ENCODE measurements at regions not wholly inside any gene's neighbourhood (a gene's known extent, or its start where the extent isn't known, plus 50 kb on each side); places are given as distances from the start of the nearest gene placed in this dataset.

DNA sequence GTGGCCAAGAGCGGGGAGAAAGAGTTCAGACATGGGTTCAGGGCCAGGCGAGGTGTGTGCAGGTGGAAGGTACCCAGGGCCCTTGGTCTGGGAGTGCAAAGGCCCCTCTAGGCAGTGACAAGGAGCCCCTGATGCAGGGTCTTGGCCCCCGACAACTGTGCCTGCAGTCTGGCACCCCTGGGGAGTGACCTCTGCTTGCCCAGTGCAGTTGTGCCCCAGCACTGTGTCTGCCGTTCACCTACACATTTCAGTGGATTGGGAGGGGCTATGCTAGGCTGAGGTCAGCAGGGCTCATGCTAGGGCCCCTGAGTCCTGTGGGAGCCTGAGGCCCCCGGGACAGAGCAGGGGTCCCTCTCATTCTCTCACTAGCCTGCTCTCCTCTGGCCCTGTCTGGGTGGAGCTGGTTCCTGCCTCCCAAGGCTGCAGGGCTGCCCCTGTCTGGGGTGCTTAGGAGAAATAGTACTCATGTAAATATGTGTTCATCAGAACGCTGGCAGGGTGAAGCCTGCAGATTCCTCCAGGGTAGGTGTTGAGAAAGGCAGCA lies 550.4 kb downstream of the TCERG1L start:
- Histone ChIP-seq H3K27me3 (ENCODE audit: control insufficient read depth, extremely low read depth, insufficient read depth, low read length) (no peaks in the 10 kb centered on the region), H3K9me1 (ENCODE audit: control insufficient read depth, extremely low read depth, insufficient read depth, low read length) (no peaks in the 10 kb centered on the region), H3K4me1 (ENCODE audit: control insufficient read depth, extremely low read depth, insufficient read depth, low read length) (no peaks in the 10 kb centered on the region), H4K20me1 (ENCODE audit: control insufficient read depth, extremely low read depth, insufficient read depth, low read length) (no peaks in the 10 kb centered on the region), H3K79me2 (ENCODE audit: control insufficient read depth, insufficient read depth, low read length) (no peaks in the 10 kb centered on the region), H3K9me3 (ENCODE audit: control insufficient read depth, low read depth, low read length) (peaks cover 21% of the 10 kb centered on the region), H3K27ac (ENCODE audit: control insufficient read depth, insufficient read depth, low read length) (no peak overlapping the region), H3K36me3 (ENCODE audit: control insufficient read depth in 2 of 2, extremely low read depth in 1 of 2, insufficient read depth in 2 of 2, low read length in 2 of 2) (no peaks in the 10 kb centered on the region), H3K4me2 (ENCODE audit: control insufficient read depth, extremely low read depth, insufficient read depth, low read depth, low read length) (no peak overlapping the region), H3K4me3 (ENCODE audit: control insufficient read depth in 2 of 3, extremely low read depth in 1 of 3, insufficient read depth in 2 of 3, low read depth in 1 of 3, low read length in 3 of 3) (no peak overlapping the region), H2AFZ (ENCODE audit: control insufficient read depth, low read length) (no peak overlapping the region), H3K9ac (ENCODE audit: control insufficient read depth, extremely low read depth, insufficient read depth, low read length) (no peak overlapping the region)
- no peak for DNase-seq (ENCODE audit: low read depth, low spot score)
- no peak for FAIRE-seq
- dilution Hi-C loops (cut with MboI; ENCODE audit: extremely low pct_ligation_motif_present, low sequenced_read_pairs) = no loop called here
- TF ChIP-seq, protein P1, sequence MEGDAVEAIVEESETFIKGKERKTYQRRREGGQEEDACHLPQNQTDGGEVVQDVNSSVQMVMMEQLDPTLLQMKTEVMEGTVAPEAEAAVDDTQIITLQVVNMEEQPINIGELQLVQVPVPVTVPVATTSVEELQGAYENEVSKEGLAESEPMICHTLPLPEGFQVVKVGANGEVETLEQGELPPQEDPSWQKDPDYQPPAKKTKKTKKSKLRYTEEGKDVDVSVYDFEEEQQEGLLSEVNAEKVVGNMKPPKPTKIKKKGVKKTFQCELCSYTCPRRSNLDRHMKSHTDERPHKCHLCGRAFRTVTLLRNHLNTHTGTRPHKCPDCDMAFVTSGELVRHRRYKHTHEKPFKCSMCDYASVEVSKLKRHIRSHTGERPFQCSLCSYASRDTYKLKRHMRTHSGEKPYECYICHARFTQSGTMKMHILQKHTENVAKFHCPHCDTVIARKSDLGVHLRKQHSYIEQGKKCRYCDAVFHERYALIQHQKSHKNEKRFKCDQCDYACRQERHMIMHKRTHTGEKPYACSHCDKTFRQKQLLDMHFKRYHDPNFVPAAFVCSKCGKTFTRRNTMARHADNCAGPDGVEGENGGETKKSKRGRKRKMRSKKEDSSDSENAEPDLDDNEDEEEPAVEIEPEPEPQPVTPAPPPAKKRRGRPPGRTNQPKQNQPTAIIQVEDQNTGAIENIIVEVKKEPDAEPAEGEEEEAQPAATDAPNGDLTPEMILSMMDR (optimal IDR thresholded peaks at IDR 0.05 in 1 of 3, IDR thresholded peaks at IDR 0.05 in 1 of 3, conservative IDR thresholded peaks at IDR 0.05 in 1 of 3; ENCODE audit: extremely low read depth in 1 of 3, insufficient read depth in 2 of 3, low read length in 3 of 3) = no peak
- TF ChIP-seq EZH2 (IDR thresholded peaks at IDR 0.05; ENCODE audit: low read length) = no peak

DNA sequence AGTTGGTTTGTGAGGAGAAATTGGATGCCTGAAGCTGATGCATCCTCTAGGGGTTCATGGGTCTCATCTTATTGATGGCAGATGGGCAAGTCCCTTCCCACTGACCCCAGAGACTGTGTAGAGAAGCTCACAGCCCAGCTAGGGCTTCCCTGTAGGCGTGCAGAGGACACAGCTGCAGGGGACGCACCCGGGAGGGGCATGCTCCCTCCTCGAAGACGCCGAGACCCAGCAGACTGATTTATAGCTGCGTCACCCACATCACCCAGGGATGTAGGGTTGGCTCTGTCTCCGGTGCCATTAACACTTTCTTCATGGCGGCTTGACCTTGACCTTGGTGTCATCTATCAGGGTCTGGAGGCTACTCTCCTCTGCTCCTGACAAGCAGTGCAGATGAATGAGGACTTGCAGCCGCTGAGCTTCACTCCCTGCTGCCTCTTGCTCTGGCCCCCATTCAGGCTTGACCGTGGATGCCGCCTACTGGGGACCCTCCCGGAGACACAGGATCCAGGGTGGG lies 549.7 kb downstream of the TCERG1L start:
- Histone ChIP-seq H3K9me3 (ENCODE audit: control insufficient read depth, low read depth, low read length) (peaks cover 21% of the 10 kb centered on the region), H4K20me1 (ENCODE audit: control insufficient read depth, extremely low read depth, insufficient read depth, low read length) (no peaks in the 10 kb centered on the region), H2AFZ (ENCODE audit: control insufficient read depth, low read length) (no peak overlapping the region), H3K27me3 (ENCODE audit: control insufficient read depth, extremely low read depth, insufficient read depth, low read length) (no peaks in the 10 kb centered on the region), H3K4me2 (ENCODE audit: control insufficient read depth, extremely low read depth, insufficient read depth, low read depth, low read length) (no peak overlapping the region), H3K79me2 (ENCODE audit: control insufficient read depth, insufficient read depth, low read length) (no peaks in the 10 kb centered on the region), H3K4me1 (ENCODE audit: control insufficient read depth, extremely low read depth, insufficient read depth, low read length) (no peaks in the 10 kb centered on the region), H3K9ac (ENCODE audit: control insufficient read depth, extremely low read depth, insufficient read depth, low read length) (no peak overlapping the region), H3K36me3 (ENCODE audit: control insufficient read depth in 2 of 2, extremely low read depth in 1 of 2, insufficient read depth in 2 of 2, low read length in 2 of 2) (no peaks in the 10 kb centered on the region), H3K9me1 (ENCODE audit: control insufficient read depth, extremely low read depth, insufficient read depth, low read length) (no peaks in the 10 kb centered on the region), H3K27ac (ENCODE audit: control insufficient read depth, insufficient read depth, low read length) (no peak overlapping the region), H3K4me3 (ENCODE audit: control insufficient read depth in 2 of 3, extremely low read depth in 1 of 3, insufficient read depth in 2 of 3, low read depth in 1 of 3, low read length in 3 of 3) (no peak overlapping the region)
- FAIRE-seq (no peak), DNase-seq (ENCODE audit: low read depth, low spot score) (no peak)
- dilution Hi-C loops (cut with MboI; ENCODE audit: extremely low pct_ligation_motif_present, low sequenced_read_pairs) = no loop called here
- TF ChIP-seq, protein P1 (optimal IDR thresholded peaks at IDR 0.05 in 1 of 3, IDR thresholded peaks at IDR 0.05 in 1 of 3, conservative IDR thresholded peaks at IDR 0.05 in 1 of 3; ENCODE audit: extremely low read depth in 1 of 3, insufficient read depth in 2 of 3, low read length in 3 of 3) = no peak
- TF ChIP-seq EZH2 (IDR thresholded peaks at IDR 0.05; ENCODE audit: low read length) = no peak
